GM20000 (cell line): ENCODE measurements at regions not wholly inside any gene's neighbourhood (a gene's known extent, or its start where the extent isn't known, plus 50 kb on each side); places are given as distances from the start of the nearest gene placed in this dataset.

Experiments used
- DNase-seq: peaks from one replicate; pipeline ENCODE4 v3.0.0; 2012; ENCODE audit warnings: low spot score
- CTCF ChIP-seq: IDR thresholded peaks from 2 replicates; pipeline ENCODE4 v1.5.1; 2012; ENCODE audit warnings: mild to moderate bottlenecking, control low read depth; ENCODE audit errors: extremely low read depth, missing control alignments

GRCh38 chr1:108072212-108072611 is 107.2 kb upstream of the VAV3 start:
- no peak for DNase-seq
- no peak for TF ChIP-seq CTCF

- no peak for DNase-seq
- no peak for TF ChIP-seq CTCF
These were observed 106.6 kb upstream of the VAV3 start for GRCh38 chr1:108071601-108072000.

- DNase-seq, result no peak
- TF ChIP-seq CTCF, result no peak
These were observed 105.7 kb upstream of the VAV3 start for GRCh38 chr1:108070662-108071061.

- TF ChIP-seq CTCF, result no peak
- no peak for DNase-seq
These were observed 103.0 kb upstream of the VAV3 start for GRCh38 chr1:108067884-108068540.

GRCh38 chr1:108066808-108067207 is 101.8 kb upstream of the VAV3 start:
- no peak for TF ChIP-seq CTCF
- DNase-seq, result no peak

GRCh38 chr1:108064255-108064654 is 99.3 kb upstream of the VAV3 start:
- TF ChIP-seq CTCF, result no peak
- no peak for DNase-seq

- TF ChIP-seq CTCF, result no peak
- no peak for DNase-seq
These were observed 98.7 kb upstream of the VAV3 start for GRCh38 chr1:108063703-108064102.
